ENCODE measurements at regions not wholly inside any gene's neighbourhood (a gene's known extent, or its start where the extent isn't known, plus 50 kb on each side); places are given as distances from the start of the nearest gene placed in this dataset.

DNA sequence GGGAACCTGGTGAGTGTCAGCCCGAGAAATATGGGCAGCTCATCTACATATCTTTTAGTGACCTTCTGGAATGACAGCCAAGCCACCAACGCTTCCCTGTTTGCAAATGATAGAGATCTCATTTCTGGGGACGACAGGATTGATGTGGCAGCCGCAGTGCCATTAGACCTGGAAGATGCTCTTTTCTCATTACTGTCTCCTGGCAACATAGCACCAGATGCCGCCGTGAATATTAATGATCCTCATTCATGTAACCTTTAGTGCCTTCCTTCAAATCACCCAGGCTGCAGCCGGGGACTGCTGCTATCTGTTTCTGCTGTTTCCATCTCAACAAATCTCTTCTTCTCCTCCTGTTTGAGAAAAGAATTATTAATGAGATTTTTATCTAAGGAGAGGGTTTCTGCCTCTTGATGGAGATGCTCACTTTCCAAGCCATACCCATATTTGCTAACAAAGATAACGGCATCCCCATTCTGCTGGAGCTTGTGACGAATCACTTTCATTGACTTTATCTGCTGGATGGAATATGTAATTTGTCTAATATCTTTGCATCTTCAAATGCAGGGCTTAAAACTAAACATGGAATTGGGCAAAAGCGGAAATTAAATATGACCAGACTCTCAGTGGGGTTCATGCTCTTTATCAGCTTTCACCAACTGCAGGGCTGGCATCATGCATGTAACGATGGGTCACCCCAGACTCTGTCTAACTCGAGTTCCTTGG, 74.8 kb upstream of the KIF16B start:
- H3K9me2 ChIP-seq (replicated peaks; ENCODE audit: insufficient read depth, low read length), result no peaks in the 10 kb centered on the region
- no peaks in the 10 kb centered on the region for H3K4me1 ChIP-seq (ENCODE audit: low read length)
- TF ChIP-seq EZH2 (optimal IDR thresholded peaks at IDR 0.05; ENCODE audit: low read depth, low read length) (no peak), EZH2phosphoT487 (IDR thresholded peaks at IDR 0.05; ENCODE audit: low read length) (no peak)
- TF ChIP-seq, protein P1, sequence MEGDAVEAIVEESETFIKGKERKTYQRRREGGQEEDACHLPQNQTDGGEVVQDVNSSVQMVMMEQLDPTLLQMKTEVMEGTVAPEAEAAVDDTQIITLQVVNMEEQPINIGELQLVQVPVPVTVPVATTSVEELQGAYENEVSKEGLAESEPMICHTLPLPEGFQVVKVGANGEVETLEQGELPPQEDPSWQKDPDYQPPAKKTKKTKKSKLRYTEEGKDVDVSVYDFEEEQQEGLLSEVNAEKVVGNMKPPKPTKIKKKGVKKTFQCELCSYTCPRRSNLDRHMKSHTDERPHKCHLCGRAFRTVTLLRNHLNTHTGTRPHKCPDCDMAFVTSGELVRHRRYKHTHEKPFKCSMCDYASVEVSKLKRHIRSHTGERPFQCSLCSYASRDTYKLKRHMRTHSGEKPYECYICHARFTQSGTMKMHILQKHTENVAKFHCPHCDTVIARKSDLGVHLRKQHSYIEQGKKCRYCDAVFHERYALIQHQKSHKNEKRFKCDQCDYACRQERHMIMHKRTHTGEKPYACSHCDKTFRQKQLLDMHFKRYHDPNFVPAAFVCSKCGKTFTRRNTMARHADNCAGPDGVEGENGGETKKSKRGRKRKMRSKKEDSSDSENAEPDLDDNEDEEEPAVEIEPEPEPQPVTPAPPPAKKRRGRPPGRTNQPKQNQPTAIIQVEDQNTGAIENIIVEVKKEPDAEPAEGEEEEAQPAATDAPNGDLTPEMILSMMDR (IDR thresholded peaks at IDR 0.05; ENCODE audit: low read length), result no peak
- H3F3A ChIP-seq (ENCODE audit: insufficient read depth, low read length), result no peaks in the 10 kb centered on the region
- no peaks in the 10 kb centered on the region for H4K20me1 ChIP-seq (ENCODE audit: insufficient read depth, low read length)
- no peaks in the 10 kb centered on the region for H3K27me3 ChIP-seq (replicated peaks; ENCODE audit: insufficient read depth, low read length)
- no peak overlapping the region for H2AFZ ChIP-seq (ENCODE audit: low read length)
- no peaks in the 10 kb centered on the region for H3K79me2 ChIP-seq (ENCODE audit: low read length)
- no peak for DNase-seq
- no peak overlapping the region for H3K27ac ChIP-seq (ENCODE audit: low read length)
- no peaks in the 10 kb centered on the region for H3K9me3 ChIP-seq (replicated peaks; ENCODE audit: insufficient read depth, low read length)
- no peaks in the 10 kb centered on the region for H3K36me3 ChIP-seq (replicated peaks; ENCODE audit: insufficient read depth, low read length)
- no peak overlapping the region for H3K4me2 ChIP-seq (ENCODE audit: low read depth, low read length)
- no peak overlapping the region for H3K9ac ChIP-seq (ENCODE audit: low read length)
- H3K4me3 ChIP-seq (ENCODE audit: low read length), result no peak overlapping the region

DNA sequence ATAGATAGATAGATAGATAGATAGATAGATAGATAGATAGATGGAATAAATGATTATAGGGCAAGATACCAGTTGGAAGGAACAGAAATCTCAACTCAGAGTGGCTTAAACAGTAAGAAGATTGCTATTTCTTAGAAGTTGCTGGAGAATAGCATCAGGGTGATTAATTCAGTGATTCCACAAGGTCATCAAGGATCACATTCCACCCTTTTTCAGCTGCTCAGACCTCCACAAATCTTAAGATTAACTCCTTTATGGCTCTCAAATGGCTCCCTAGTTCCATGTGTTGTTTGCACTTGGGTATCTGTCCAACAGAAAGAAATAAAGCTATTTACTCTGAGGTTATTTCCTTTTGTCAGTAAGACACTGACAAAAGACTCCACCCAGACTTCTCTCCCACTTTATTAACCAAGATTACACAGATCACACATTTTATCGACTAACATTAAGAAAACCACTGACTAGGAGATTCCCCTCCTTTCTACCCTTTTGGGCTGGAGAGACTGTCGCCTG, 68.3 kb upstream of the KIF16B start:
- H4K20me1 ChIP-seq (ENCODE audit: insufficient read depth, low read length), result no peaks in the 10 kb centered on the region
- no peaks in the 10 kb centered on the region for H3K79me2 ChIP-seq (ENCODE audit: low read length)
- H3K4me3 ChIP-seq (ENCODE audit: low read length), result no peak overlapping the region
- H3F3A ChIP-seq (ENCODE audit: insufficient read depth, low read length), result no peaks in the 10 kb centered on the region
- H3K36me3 ChIP-seq (replicated peaks; ENCODE audit: insufficient read depth, low read length), result no peaks in the 10 kb centered on the region
- H3K9ac ChIP-seq (ENCODE audit: low read length), result no peak overlapping the region
- DNase-seq, result no peak
- no peak overlapping the region for H3K4me2 ChIP-seq (ENCODE audit: low read depth, low read length)
- no peaks in the 10 kb centered on the region for H3K9me2 ChIP-seq (replicated peaks; ENCODE audit: insufficient read depth, low read length)
- no peaks in the 10 kb centered on the region for H3K4me1 ChIP-seq (ENCODE audit: low read length)
- no peaks in the 10 kb centered on the region for H3K9me3 ChIP-seq (replicated peaks; ENCODE audit: insufficient read depth, low read length)
- TF ChIP-seq EZH2 (optimal IDR thresholded peaks at IDR 0.05; ENCODE audit: low read depth, low read length) (no peak), EZH2phosphoT487 (IDR thresholded peaks at IDR 0.05; ENCODE audit: low read length) (no peak)
- TF ChIP-seq, protein P1 (IDR thresholded peaks at IDR 0.05; ENCODE audit: low read length), result no peak
- no peak overlapping the region for H2AFZ ChIP-seq (ENCODE audit: low read length)
- no peaks in the 10 kb centered on the region for H3K27me3 ChIP-seq (replicated peaks; ENCODE audit: insufficient read depth, low read length)
- no peak overlapping the region for H3K27ac ChIP-seq (ENCODE audit: low read length)

DNA sequence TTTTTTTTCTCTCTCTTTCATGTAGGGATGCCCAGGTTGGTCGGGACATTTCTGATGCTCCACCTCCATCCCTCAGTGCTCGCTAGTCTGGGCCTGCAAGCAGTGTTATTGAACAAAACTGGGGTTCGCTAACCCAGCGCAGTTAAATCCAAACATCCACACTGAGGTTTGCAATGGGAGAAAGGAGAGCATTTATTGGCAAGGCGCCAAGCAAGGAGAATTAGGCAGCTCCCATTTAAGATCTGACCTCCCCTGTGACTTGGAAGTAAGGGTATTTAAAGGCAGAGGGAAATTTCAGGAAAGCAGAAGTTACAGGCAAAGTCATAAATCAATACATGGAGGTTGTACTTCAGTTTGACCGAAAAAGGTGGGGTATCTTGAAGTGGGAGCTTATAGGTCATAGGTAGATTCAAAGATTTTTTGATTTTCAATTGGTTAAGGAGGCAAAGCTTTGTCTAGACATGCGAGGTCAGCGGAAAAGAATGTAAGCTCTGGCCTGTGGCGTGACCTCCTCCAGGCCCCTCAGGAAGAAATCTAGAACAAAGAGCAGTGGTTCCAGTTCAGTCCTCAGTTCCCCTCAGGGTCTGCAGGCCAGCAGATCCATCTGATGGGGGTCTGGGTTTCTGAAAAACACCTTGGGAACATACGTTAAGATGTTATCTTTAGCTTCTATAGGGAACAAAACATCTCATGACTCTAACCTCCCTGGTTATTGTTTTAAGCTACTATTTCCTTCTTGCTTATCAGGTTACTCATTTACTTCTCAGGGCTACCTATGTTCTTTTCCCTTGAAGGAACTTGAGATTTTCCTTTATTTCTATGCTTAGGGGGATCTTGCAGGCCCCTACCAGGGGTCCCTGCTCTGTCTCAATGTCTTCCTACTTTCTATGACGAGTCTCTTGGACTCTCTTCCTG, 66.0 kb upstream of the KIF16B start:
- no peak overlapping the region for H2AFZ ChIP-seq (ENCODE audit: low read length)

More for the DNA sequence above, 66.0 kb upstream of the KIF16B start:
- no peak overlapping the region for H3K9ac ChIP-seq (ENCODE audit: low read length)
- no peak for DNase-seq
- no peaks in the 10 kb centered on the region for H3K4me1 ChIP-seq (ENCODE audit: low read length)
- no peaks in the 10 kb centered on the region for H3K27me3 ChIP-seq (replicated peaks; ENCODE audit: insufficient read depth, low read length)
- H4K20me1 ChIP-seq (ENCODE audit: insufficient read depth, low read length), result no peaks in the 10 kb centered on the region
- TF ChIP-seq, protein P1 (IDR thresholded peaks at IDR 0.05; ENCODE audit: low read length), result no peak
- TF ChIP-seq EZH2phosphoT487 (IDR thresholded peaks at IDR 0.05; ENCODE audit: low read length) (no peak), EZH2 (optimal IDR thresholded peaks at IDR 0.05; ENCODE audit: low read depth, low read length) (no peak)
- no peaks in the 10 kb centered on the region for H3K9me2 ChIP-seq (replicated peaks; ENCODE audit: insufficient read depth, low read length)
- H3F3A ChIP-seq (ENCODE audit: insufficient read depth, low read length), result no peaks in the 10 kb centered on the region
- no peak overlapping the region for H3K4me2 ChIP-seq (ENCODE audit: low read depth, low read length)
- H3K4me3 ChIP-seq (ENCODE audit: low read length), result no peak overlapping the region
- no peaks in the 10 kb centered on the region for H3K36me3 ChIP-seq (replicated peaks; ENCODE audit: insufficient read depth, low read length)
- H3K9me3 ChIP-seq (replicated peaks; ENCODE audit: insufficient read depth, low read length), result no peaks in the 10 kb centered on the region
- no peak overlapping the region for H3K27ac ChIP-seq (ENCODE audit: low read length)
- no peaks in the 10 kb centered on the region for H3K79me2 ChIP-seq (ENCODE audit: low read length)

Measured in MM.1S (cell line).